HG03571 (cell line): ENCODE measurements at regions not wholly inside any gene's neighbourhood (a gene's known extent, or its start where the extent isn't known, plus 50 kb on each side); places are given as distances from the start of the nearest gene placed in this dataset.
"Not testable (repeated sequence)": the region's sequence is repeated elsewhere in the genome, so short reads cannot be mapped to it uniquely, and the experiment has no call there.

ENCODE experiments used
- ATAC-seq: cut with Tn5 transposase; IDR thresholded peaks from one replicate; pipeline ENCODE4 v1.9.1; 2021; ENCODE audit not compliant: unreplicated experiment

GRCh38 chr13:99074693-99075092 is 96.8 kb upstream of the DOCK9 start:
- ATAC-seq, result no peak

DNA sequence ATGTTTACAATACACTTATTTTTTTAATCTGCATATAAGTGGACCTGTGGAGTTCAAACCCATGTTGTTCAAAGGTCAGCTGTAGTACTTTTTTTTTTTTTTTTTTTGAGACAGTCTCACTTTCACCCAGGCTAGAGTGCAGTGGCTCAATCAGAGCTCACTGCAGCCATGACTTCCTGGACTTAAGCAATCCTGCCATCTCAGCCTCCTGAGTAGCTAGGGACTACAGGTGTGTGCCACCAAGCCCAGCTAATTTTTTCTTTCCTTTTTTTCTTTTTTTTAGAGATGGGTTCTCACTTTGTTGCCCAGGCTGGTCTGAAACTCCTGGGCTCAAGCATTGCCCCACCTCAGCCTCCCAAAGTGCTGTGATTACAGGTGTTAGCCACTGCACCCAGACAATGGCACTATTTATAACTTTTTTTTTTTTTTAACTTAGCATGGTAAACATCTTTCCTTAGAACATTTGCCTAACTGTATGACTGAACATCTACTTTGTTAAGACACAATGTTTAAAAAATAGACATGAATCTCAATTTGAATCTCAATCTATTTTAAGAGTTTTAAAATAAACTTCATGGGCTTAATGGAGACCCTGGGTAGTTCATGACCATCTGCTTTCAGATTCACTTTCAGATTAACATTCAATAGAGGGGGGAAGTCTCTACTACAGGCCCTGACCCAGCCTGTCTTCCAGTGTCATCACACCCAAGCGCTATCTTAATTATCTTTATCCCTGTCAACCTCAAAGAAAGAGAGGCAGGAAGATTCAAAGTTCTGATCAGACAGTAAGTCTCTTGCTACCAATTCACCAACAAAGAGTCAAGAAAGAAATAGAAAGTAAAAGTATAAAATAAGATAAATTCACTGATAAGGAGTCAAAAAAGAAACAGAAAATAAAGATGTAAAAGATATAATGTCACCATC is 97.7 kb upstream of the DOCK9 start:
- ATAC-seq, result peak; percentile 82

DNA sequence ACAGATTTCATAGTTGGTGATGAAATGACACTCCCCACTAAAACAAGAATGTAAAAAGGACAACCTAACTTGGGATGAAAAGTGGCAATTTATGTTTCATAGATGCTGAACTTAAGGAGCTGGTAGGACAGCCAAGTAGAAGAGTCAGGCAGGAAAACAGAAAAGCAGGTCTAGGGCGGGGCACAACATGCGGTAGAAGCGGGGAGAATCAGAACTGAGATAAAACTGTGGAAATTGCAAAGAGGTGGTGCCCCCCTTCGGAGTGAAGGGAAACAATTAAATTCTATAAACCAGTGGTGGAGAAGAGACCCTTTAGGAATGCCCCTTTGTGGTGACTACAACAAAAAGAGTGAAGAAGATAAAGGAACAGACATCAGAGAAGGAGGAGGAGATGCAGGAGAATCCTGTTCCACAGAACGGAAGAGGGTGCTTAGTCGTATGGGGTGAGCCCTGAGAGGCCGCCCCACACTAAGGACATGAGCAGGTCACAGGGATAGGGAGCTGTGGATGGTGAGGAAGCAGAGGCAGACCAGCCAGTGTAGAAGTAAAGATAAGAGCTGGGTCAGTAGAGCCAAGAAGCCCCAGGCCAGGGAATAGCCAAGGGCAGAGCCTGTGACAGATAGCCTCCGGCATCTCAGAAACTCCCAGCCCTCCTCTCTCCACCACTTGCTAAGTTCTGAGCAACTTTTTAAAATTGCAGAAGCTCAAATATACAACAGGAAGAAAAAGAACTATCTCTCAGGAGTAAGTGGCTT is 100.3 kb upstream of the DOCK9 start:
- ATAC-seq, result no peak

GRCh38 chr13:99080131-99080530 is 102.3 kb upstream of the DOCK9 start:
- ATAC-seq, result no peak

- ATAC-seq, result no peak
Measured at GRCh38 chr13:99083981-99084380, 106.1 kb upstream of the DOCK9 start.

GRCh38 chr13:99085139-99085807 is 107.4 kb upstream of the DOCK9 start:
- no peak for ATAC-seq

DNA sequence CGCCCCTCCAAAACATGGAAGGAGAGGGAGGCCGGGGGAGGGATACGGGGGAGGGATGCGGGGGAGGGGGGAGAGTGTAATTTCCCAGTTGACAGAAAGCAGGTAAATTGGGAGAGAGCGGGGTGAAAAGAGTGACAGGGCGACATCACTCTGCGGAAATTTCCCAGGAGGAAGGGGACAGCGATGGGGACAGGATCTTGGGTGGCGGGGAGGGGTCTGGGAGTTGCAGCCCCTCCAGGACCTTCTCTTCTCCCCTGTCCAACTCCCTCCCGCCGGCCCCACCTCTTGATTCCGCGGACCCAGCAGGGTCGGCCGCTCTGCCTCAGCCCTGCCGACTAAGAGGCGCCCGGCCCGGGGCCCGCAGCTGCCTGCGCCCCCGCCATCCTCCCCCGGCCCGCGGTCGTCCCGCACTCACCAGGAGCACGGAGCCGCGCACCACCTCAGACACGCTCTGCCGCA is 108.0 kb upstream of the DOCK9 start:
- no peak for ATAC-seq

GRCh38 chr13:99086267-99087097 is 108.6 kb upstream of the DOCK9 start:
- ATAC-seq, result peak; percentile 40

GRCh38 chr13:99087098-99087953 is 109.5 kb upstream of the DOCK9 start:
- ATAC-seq, result peak; percentile 73

GRCh38 chr13:99087954-99088491 is 110.2 kb upstream of the DOCK9 start:
- ATAC-seq, result peak; percentile 17

DNA sequence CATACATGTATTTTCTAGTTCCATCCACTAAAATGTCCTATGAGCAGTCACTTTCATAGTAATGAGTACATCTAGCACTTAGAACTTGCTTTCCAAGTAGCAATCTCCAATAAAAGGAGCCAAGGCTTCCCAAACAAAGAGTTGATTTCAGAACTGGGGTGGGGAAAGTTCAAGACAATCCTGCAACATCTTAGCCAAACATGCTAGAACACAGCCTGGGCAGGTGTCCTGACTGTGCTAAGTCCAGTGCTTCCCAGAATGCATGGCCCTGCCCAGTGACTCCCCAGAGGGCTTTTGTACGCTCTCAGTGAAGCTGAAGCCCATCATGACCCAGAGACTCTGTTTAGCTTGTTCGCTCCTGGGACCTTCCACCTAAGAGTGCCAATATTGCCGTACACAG is 106.7 kb upstream of the UBAC2 start:
- ATAC-seq, result no peak

DNA sequence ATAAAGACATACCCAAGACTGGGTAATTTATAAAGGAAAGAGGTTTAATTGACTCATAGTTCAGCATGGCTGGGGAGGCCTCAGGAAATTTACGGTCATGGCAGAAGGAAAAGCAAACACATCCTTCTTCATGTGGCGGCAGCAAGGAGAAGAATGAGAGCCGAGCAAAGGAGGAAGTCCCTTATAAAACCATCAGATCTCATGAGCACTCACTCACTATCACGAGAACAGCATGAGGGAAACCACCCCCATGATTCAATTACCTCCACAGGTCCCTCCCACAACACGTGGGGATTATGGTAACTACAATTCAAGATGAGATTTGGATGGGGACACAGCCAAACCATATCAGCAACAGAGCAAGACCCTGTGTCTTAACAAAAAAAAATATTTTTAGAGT is 98.8 kb upstream of the UBAC2 start:
- not testable (repeated sequence) for ATAC-seq

- ATAC-seq, result no peak
Measured at GRCh38 chr13:99103536-99103935, 97.1 kb upstream of the UBAC2 start.

DNA sequence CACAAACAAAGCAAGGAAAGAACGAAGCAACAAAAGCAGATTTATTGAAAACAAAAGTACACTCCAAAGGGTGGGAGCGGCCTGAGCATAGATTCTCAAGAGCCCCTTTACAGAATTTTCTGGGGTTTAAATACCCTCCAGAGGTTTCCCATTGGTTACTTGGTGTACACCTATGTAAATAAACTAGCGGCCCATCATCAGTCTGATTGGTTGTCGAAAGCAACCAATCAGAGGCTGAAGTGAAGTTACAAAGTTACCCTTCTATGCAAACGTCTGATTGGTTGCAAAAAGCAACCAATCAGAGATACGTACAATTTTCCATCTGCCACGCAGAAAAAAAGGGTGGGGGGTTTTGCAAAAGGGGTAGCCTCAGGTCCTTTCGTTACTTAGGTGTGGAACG is 96.3 kb upstream of the UBAC2 start:
- ATAC-seq, result no peak

DNA sequence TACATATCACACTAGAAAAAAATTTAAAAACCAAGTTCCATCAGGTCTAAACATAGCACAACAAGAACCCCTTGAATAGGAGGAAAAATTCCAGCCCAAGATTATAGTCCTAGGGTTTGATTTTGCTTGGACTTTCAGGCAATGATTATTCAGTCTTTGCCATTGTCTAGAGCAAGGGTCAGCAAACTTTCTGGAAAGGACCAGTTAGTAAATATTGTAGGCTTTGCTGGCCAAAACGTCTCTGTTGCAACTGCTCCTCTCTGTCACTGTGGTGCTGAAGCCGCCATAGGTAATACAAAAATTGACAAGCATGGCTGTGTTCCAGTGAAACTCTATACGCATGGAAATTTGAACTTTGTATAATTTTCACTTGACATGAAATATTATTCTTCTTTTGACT is 95.5 kb upstream of the UBAC2 start:
- ATAC-seq, result no peak

GRCh38 chr13:99113351-99113750 is 87.3 kb upstream of the UBAC2 start:
- no peak for ATAC-seq

- no peak for ATAC-seq
Measured at GRCh38 chr13:99118179-99118578, 82.5 kb upstream of the UBAC2 start.

- no peak for ATAC-seq
Measured at GRCh38 chr13:99119656-99120055, 81.0 kb upstream of the UBAC2 start.

DNA sequence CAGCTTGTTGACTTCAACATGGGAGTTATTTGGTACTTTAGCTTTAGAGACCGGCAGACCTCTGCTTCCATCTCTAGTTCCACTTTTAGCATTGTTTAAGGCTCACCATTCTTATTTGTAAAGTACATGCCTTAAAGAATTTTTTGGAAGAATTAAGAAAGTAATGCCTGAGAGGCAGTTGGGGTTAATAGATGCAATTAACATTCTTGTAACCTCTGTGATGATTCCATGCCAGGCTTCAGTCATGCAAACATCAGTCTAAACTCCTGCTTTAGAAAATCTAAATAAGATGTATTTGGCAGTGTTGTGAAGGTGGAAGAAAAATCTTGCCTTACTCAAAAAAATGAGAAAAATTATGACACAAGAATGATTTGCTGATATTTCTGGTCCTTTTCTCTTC is 79.9 kb upstream of the UBAC2 start:
- ATAC-seq, result no peak
